H9 (cell line): ENCODE measurements at regions not wholly inside any gene's neighbourhood (a gene's known extent, or its start where the extent isn't known, plus 50 kb on each side); places are given as distances from the start of the nearest gene placed in this dataset.

ENCODE experiments used
- DNase-seq: peaks from one replicate; pipeline ENCODE4 v3.0.0-alpha.2; 2017
- H2AFZ ChIP-seq: one replicate; pipeline ENCODE4 v1.6.1; 2013; ENCODE audit warnings: mild to moderate bottlenecking, low read length, control low read depth, moderate library complexity
- H2AK5ac ChIP-seq: 2 replicates; pipeline ENCODE4 v1.6.1; 2013; ENCODE audit warnings: low read length, control low read depth, mixed read lengths; ENCODE audit not compliant: insufficient read length
- H2BK120ac ChIP-seq: one replicate; pipeline ENCODE4 v1.6.1; 2013; ENCODE audit warnings: low read depth, mild to moderate bottlenecking, low read length, control low read depth, inconsistent platforms; ENCODE audit not compliant: poor library complexity, severe bottlenecking
- H2BK12ac ChIP-seq: 2 replicates; pipeline ENCODE4 v1.6.1; 2013; ENCODE audit warnings: low read length, control low read depth, mixed read lengths, low read depth; ENCODE audit not compliant: insufficient read length
- H2BK15ac ChIP-seq: 2 replicates; pipeline ENCODE4 v1.6.1; 2013; ENCODE audit warnings: low read depth, low read length, control low read depth
- H2BK20ac ChIP-seq: one replicate; pipeline ENCODE4 v1.6.1; 2013; ENCODE audit warnings: low read depth, mild to moderate bottlenecking, low read length, control low read depth, inconsistent platforms; ENCODE audit not compliant: poor library complexity, severe bottlenecking
- H2BK5ac ChIP-seq: 2 replicates; pipeline ENCODE4 v1.6.1; 2013; ENCODE audit warnings: low read length, control low read depth, mixed read lengths; ENCODE audit not compliant: insufficient read length
- H3K14ac ChIP-seq: 2 replicates; pipeline ENCODE4 v1.6.1; 2013; ENCODE audit warnings: low read length, control low read depth; ENCODE audit not compliant: insufficient read depth
- H3K18ac ChIP-seq: 2 replicates; pipeline ENCODE4 v1.6.1; 2013; ENCODE audit warnings: low read depth, mild to moderate bottlenecking, mixed read lengths, low read length, control low read depth; ENCODE audit not compliant: insufficient read length
- H3K23ac ChIP-seq: 2 replicates; pipeline ENCODE4 v1.6.1; 2013; ENCODE audit warnings: low read length, control low read depth, mixed read lengths, low read depth; ENCODE audit not compliant: insufficient read length
- H3K23me2 ChIP-seq: 2 replicates; pipeline ENCODE4 v1.6.1; 2013; ENCODE audit warnings: low read depth, mild to moderate bottlenecking, mixed read lengths, low read length, control low read depth; ENCODE audit not compliant: insufficient read length, poor library complexity, severe bottlenecking
- H3K27ac ChIP-seq: 2 replicates; pipeline ENCODE4 v1.5.1; 2013; ENCODE audit warnings: low read length, control low read depth, mixed read lengths, low read depth; ENCODE audit not compliant: insufficient read length
- H3K27me3 ChIP-seq: 2 replicates; pipeline ENCODE4 v1.6.1; 2013; ENCODE audit warnings: low read length, control low read depth, inconsistent platforms; ENCODE audit not compliant: insufficient read depth
- H3K4ac ChIP-seq: 2 replicates; pipeline ENCODE4 v1.6.1; 2013; ENCODE audit warnings: low read depth, mild to moderate bottlenecking, control low read depth, inconsistent platforms, low read length, moderate library complexity
- H3K4me1 ChIP-seq: 2 replicates; pipeline ENCODE4 v1.6.1; 2013; ENCODE audit warnings: low read length, control low read depth, inconsistent platforms; ENCODE audit not compliant: insufficient read depth
- H3K4me2 ChIP-seq: 2 replicates; pipeline ENCODE4 v1.6.1; 2013; ENCODE audit warnings: low read length, control low read depth, mixed read lengths; ENCODE audit not compliant: insufficient read length, insufficient read depth
- H3K56ac ChIP-seq: 2 replicates; pipeline ENCODE4 v1.6.1; 2013; ENCODE audit warnings: low read depth, mild to moderate bottlenecking, mixed read lengths, low read length, control low read depth; ENCODE audit not compliant: insufficient read length
- H3K79me1 ChIP-seq: 2 replicates; pipeline ENCODE4 v1.6.1; 2013; ENCODE audit warnings: low read depth, mild to moderate bottlenecking, moderate library complexity, low read length, control low read depth, inconsistent platforms; ENCODE audit not compliant: insufficient read depth, poor library complexity, severe bottlenecking
- H3K79me2 ChIP-seq: 2 replicates; pipeline ENCODE4 v1.6.1; 2013; ENCODE audit warnings: low read length, control low read depth, inconsistent platforms; ENCODE audit not compliant: insufficient read depth
- H3K9ac ChIP-seq: 2 replicates; pipeline ENCODE4 v1.6.1; 2013; ENCODE audit warnings: low read length, control low read depth, mixed read lengths; ENCODE audit not compliant: insufficient read length; ENCODE audit errors: extremely low read depth
- H3K9me3 ChIP-seq: one replicate; pipeline ENCODE4 v1.6.1; 2013; ENCODE audit warnings: low read depth, low read length, inconsistent platforms; ENCODE audit not compliant: control insufficient read depth
- H3T11ph ChIP-seq: one replicate; pipeline ENCODE4 v1.6.1; 2013; ENCODE audit warnings: mild to moderate bottlenecking, low read length, control low read depth, inconsistent platforms
- H4K20me1 ChIP-seq: one replicate; pipeline ENCODE4 v1.6.1; 2013; ENCODE audit not compliant: control insufficient read depth, insufficient read length, insufficient read depth
- H4K5ac ChIP-seq: 2 replicates; pipeline ENCODE4 v1.6.1; 2013; ENCODE audit warnings: low read depth, mild to moderate bottlenecking, mixed read lengths, low read length, control low read depth; ENCODE audit not compliant: insufficient read length
- H4K8ac ChIP-seq: replicated peaks from 2 replicates; pipeline ENCODE4 v1.6.1; 2013; ENCODE audit warnings: low read length, control low read depth, mixed read lengths, low read depth; ENCODE audit not compliant: insufficient read length
- H4K91ac ChIP-seq: 2 replicates; pipeline ENCODE4 v1.6.1; 2013; ENCODE audit warnings: low read depth, mild to moderate bottlenecking, moderate library complexity, mixed read lengths, low read length, control low read depth; ENCODE audit not compliant: insufficient read length
- H3K27ac Mint-ChIP-seq, 3 experiments: 2 replicates in 2 of 3; 3 replicates in 1 of 3; pipeline ENCODE4 v1.8.0; 2020 to 2021; ENCODE audit warnings: mixed read lengths in 3 of 3, mild to moderate bottlenecking in 1 of 3, moderate library complexity in 1 of 3
- H3K27me3 Mint-ChIP-seq: 2 replicates; pipeline ENCODE4 v1.8.0; 2021; ENCODE audit warnings: low read depth, mild to moderate bottlenecking, moderate library complexity, mixed read lengths
- H3K36me3 Mint-ChIP-seq, 3 experiments: 2 replicates in 2 of 3; 3 replicates in 1 of 3; pipeline ENCODE4 v1.8.0; 2020 to 2021; ENCODE audit warnings: low read depth in 3 of 3, mixed read lengths in 3 of 3; ENCODE audit not compliant: insufficient read depth in 1 of 3
- H3K4me1 Mint-ChIP-seq, 2 experiments: 2 replicates each; pipeline ENCODE4 v1.8.0; 2020; ENCODE audit warnings: mixed read lengths in 2 of 2
- H3K4me3 Mint-ChIP-seq, 2 experiments: 2 replicates in 1 of 2; 3 replicates in 1 of 2; pipeline ENCODE4 v1.8.0; 2020 to 2021; ENCODE audit warnings: mild to moderate bottlenecking in 2 of 2, mixed read lengths in 2 of 2, moderate library complexity in 1 of 2
- H3K9me3 Mint-ChIP-seq, 2 experiments: 2 replicates in 1 of 2; 3 replicates in 1 of 2; pipeline ENCODE4 v1.8.0; 2020; ENCODE audit warnings: mild to moderate bottlenecking in 2 of 2, mixed read lengths in 2 of 2, moderate library complexity in 1 of 2
- WGBS: extraction: QIAGEN DNeasy Blood & Tissue Kit; methylation state at CpG from one replicate; pipeline ENCODE4 v1.1.7; 2013; ENCODE audit warnings: missing lambda C conversion rate, low lambda C conversion rate, mixed read lengths; ENCODE audit not compliant: insufficient read length; ENCODE audit errors: extremely low coverage; 5-methylcytosine and 5-hydroxymethylcytosine counted together
- TF ChIP-seq, protein P1 (sequence below): fragments of 200-600 bp; sonication (generic); conservative IDR thresholded peaks from 3 replicates; pipeline ENCODE4 v1.8.0; 2021; ENCODE audit warnings: antibody characterized with exemption, mild to moderate bottlenecking

GRCh38 chr9:100938507-100938906 lies 90.0 kb upstream of the PLPPR1 start:
- Mint-ChIP-seq H3K4me3 (no peak overlapping the region), H3K27ac (no peak overlapping the region; a peak in 1 of 7 replicates), H3K4me1 (no peaks in the 10 kb centered on the region), H3K9me3 (no peaks in the 10 kb centered on the region; a peak in 1 of 5 replicates), H3K27me3 (no peaks in the 10 kb centered on the region), H3K36me3 (0 out of 7 replicates have a peak, but pooled peaks cover 0 to 3% (median 0%) of the 10 kb centered on the region in 3 experiments)
- Histone ChIP-seq H3K9ac (no peak overlapping the region), H3K27me3 (no peaks in the 10 kb centered on the region), H3K27ac (no peak overlapping the region), H2BK15ac (no peak overlapping the region), H3K56ac (no peak overlapping the region), H2BK120ac (no peak overlapping the region), H3K14ac (no peak overlapping the region; the same call in 1 of the 2 replicates), H2AFZ (no peak overlapping the region), H3K79me2 (no peaks in the 10 kb centered on the region), H2BK20ac (no peak overlapping the region), H2AK5ac (no peak overlapping the region), H3K23ac (no peak overlapping the region), H3K23me2 (no peaks in the 10 kb centered on the region), H4K5ac (no peak overlapping the region), H3T11ph (no peak overlapping the region), H3K18ac (no peak overlapping the region), H3K4ac (no peak overlapping the region), H3K9me3 (no peaks in the 10 kb centered on the region), H3K4me2 (no peak overlapping the region), H2BK12ac (no peak overlapping the region), H3K79me1 (no peaks in the 10 kb centered on the region), H2BK5ac (no peak overlapping the region), H4K20me1 (no peaks in the 10 kb centered on the region), H4K8ac (no peak overlapping the region), H4K91ac (no peak overlapping the region), H3K4me1 (no peaks in the 10 kb centered on the region)
- TF ChIP-seq, protein P1, sequence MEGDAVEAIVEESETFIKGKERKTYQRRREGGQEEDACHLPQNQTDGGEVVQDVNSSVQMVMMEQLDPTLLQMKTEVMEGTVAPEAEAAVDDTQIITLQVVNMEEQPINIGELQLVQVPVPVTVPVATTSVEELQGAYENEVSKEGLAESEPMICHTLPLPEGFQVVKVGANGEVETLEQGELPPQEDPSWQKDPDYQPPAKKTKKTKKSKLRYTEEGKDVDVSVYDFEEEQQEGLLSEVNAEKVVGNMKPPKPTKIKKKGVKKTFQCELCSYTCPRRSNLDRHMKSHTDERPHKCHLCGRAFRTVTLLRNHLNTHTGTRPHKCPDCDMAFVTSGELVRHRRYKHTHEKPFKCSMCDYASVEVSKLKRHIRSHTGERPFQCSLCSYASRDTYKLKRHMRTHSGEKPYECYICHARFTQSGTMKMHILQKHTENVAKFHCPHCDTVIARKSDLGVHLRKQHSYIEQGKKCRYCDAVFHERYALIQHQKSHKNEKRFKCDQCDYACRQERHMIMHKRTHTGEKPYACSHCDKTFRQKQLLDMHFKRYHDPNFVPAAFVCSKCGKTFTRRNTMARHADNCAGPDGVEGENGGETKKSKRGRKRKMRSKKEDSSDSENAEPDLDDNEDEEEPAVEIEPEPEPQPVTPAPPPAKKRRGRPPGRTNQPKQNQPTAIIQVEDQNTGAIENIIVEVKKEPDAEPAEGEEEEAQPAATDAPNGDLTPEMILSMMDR = no peak
- no CpG with 5 or more reads among the region's 1 CpG for WGBS
- no peak for DNase-seq
